ENCODE measurements at regions not wholly inside any gene's neighbourhood (a gene's known extent, or its start where the extent isn't known, plus 50 kb on each side); places are given as distances from the start of the nearest gene placed in this dataset.

DNA sequence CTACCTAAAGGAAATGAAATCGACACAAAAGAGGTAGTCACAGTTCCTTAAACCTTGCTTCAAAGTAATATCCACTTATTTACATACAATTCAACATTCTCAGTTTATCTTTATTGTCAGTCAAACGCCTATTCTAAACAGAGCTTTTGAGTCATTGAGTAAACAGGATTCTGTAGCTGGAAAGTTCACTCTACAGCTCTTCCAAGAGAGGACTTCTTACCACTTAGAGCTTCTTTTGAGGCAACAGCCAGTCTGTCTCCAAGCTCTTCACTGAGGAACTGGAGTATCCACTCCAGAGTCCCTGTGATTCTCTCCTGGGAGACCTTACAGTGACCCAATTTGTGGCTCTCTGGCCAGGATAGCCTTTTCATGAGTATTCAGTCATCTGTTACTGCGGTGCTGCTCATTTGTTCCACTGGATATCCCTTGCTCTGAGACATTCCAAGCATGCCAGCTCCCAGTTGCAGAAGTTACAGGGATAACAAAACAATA is 210.9 kb upstream of the OSR1 start:
- Histone ChIP-seq H3K9me3 (ENCODE audit: low read length) (no peaks in the 10 kb centered on the region), H3K27me3 (ENCODE audit: control insufficient read depth in 1 of 2, insufficient read depth in 2 of 2, low read length in 2 of 2) (peaks cover 3 to 10% of the 10 kb centered on the region in 2 experiments; a peak in 2 of 5 replicates), H2AFZ (ENCODE audit: low read length) (no peak overlapping the region), H3K27ac (ENCODE audit: extremely low read length, insufficient read depth, low read length) (no peak overlapping the region), H3K4me2 (ENCODE audit: low read depth, low read length) (no peak overlapping the region), H3K36me3 (replicated peaks in 1 of 2; ENCODE audit: control insufficient read depth in 1 of 2, insufficient read depth in 2 of 2, low read length in 2 of 2) (no peaks in the 10 kb centered on the region), H3K9ac (ENCODE audit: insufficient read depth, low read depth, low read length) (no peak overlapping the region), H4K20me1 (ENCODE audit: insufficient read depth, low read length) (no peaks in the 10 kb centered on the region), H3K4me3 (replicated peaks in 1 of 3; ENCODE audit: insufficient read depth in 1 of 3, low read depth in 2 of 3, low read length in 3 of 3) (no peak overlapping the region), H3K79me2 (ENCODE audit: insufficient read depth, low read length) (no peaks in the 10 kb centered on the region), H3K4me1 (ENCODE audit: insufficient read depth, low read length) (peaks cover 17% of the 10 kb centered on the region)
- BruUV-seq (replicated peaks), result no TSS peak
- WGBS (ENCODE audit: low lambda C conversion rate), result 21% methylated on average over 3 of the region's 3 CpGs
- in situ Hi-C loops (cut with HindIII; ENCODE audit: extremely low pct_ligation_motif_present, low pct_unique_long_range_greater_than_20kb), result no loop called here
- FAIRE-seq (peak; percentile 34), DNase-seq (ENCODE audit: low spot score) (peak; percentile 29), ATAC-seq (peak; percentile 53)
- intact Hi-C loops (cut with micrococcal nuclease; ENCODE audit: unreplicated experiment), result no loop called here
- ChIA-PET CTCF (ENCODE audit: low intra/inter-chr PET ratio, low total read pairs) (no interaction called here), POLR2A (no interaction called here)
- TF ChIP-seq SOX6 (IDR thresholded peaks at IDR 0.05), result no peak
- TF ChIP-seq SOX6 (CRISPR knock-in tag; IDR thresholded peaks at IDR 0.05), result peak; percentile 42; the same call in 1 of the 2 replicates
- peak; percentile 31; the same call in 1 of the 2 replicates for TF ChIP-seq RARA (CRISPR knock-in tag; IDR thresholded peaks at IDR 0.05)
- TF ChIP-seq FOXP1 (IDR thresholded peaks at IDR 0.05), result no peak
- 0 out of 2 replicates have a peak, but pooled peaks have one; percentile 6 for TF ChIP-seq FOXP1 (CRISPR knock-in tag; IDR thresholded peaks at IDR 0.05)
- no peak for TF ChIP-seq SOX13 (IDR thresholded peaks at IDR 0.05)
- peak in 1 of 2 experiments; percentile 70; a peak in 1 of 4 replicates for TF ChIP-seq SOX13 (CRISPR knock-in tag; conservative IDR thresholded peaks at IDR 0.05 in 1 of 2, IDR thresholded peaks at IDR 0.05 in 1 of 2)
- no peak for TF ChIP-seq CREB3 (CRISPR knock-in tag; IDR thresholded peaks at IDR 0.05)
- no peak for TF ChIP-seq IKZF1 (IDR thresholded peaks at IDR 0.05)
- TF ChIP-seq, protein P1, sequence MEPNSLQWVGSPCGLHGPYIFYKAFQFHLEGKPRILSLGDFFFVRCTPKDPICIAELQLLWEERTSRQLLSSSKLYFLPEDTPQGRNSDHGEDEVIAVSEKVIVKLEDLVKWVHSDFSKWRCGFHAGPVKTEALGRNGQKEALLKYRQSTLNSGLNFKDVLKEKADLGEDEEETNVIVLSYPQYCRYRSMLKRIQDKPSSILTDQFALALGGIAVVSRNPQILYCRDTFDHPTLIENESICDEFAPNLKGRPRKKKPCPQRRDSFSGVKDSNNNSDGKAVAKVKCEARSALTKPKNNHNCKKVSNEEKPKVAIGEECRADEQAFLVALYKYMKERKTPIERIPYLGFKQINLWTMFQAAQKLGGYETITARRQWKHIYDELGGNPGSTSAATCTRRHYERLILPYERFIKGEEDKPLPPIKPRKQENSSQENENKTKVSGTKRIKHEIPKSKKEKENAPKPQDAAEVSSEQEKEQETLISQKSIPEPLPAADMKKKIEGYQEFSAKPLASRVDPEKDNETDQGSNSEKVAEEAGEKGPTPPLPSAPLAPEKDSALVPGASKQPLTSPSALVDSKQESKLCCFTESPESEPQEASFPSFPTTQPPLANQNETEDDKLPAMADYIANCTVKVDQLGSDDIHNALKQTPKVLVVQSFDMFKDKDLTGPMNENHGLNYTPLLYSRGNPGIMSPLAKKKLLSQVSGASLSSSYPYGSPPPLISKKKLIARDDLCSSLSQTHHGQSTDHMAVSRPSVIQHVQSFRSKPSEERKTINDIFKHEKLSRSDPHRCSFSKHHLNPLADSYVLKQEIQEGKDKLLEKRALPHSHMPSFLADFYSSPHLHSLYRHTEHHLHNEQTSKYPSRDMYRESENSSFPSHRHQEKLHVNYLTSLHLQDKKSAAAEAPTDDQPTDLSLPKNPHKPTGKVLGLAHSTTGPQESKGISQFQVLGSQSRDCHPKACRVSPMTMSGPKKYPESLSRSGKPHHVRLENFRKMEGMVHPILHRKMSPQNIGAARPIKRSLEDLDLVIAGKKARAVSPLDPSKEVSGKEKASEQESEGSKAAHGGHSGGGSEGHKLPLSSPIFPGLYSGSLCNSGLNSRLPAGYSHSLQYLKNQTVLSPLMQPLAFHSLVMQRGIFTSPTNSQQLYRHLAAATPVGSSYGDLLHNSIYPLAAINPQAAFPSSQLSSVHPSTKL (CRISPR knock-in tag; IDR thresholded peaks at IDR 0.05), result 0 out of 2 replicates have a peak, but pooled peaks have one; percentile 8
- TF ChIP-seq FOXA3 (CRISPR knock-in tag; IDR thresholded peaks at IDR 0.05), result peak; percentile 72
- no peak for TF ChIP-seq FOXA1 (IDR thresholded peaks at IDR 0.05)
- peak; percentile 62; the same call in 1 of the 2 replicates for TF ChIP-seq FOXA1 (CRISPR knock-in tag; IDR thresholded peaks at IDR 0.05)
- TF ChIP-seq SOX5 (CRISPR knock-in tag; IDR thresholded peaks at IDR 0.05; ENCODE audit: borderline replicate concordance), result peak; percentile 72; the same call in 1 of the 2 replicates
- peak; percentile 49; the same call in 1 of the 2 replicates for TF ChIP-seq FOSL2 (CRISPR knock-in tag; IDR thresholded peaks at IDR 0.05)
- 0 out of 2 replicates have a peak, but pooled peaks have one; percentile 23 for TF ChIP-seq FOXP4 (CRISPR knock-in tag; IDR thresholded peaks at IDR 0.05)
- TF ChIP-seq TEAD3 (CRISPR knock-in tag; optimal IDR thresholded peaks at IDR 0.05; ENCODE audit: borderline replicate concordance), result peak; percentile 13

Data from HepG2 (cell line).